Activated T-helper 2 cell treated with anti-CD3 and anti-CD28 coated beads, Interferon-gamma antibody, Interleukin-2, Interleukin-4, amounts not matched to agents 10 μg/mL and 5 μg/mL and 100 μg/mL, durations not matched to agents 14 hours and 24 hours and 36 hours (primary cell): ENCODE measurements at regions not wholly inside any gene's neighbourhood (a gene's known extent, or its start where the extent isn't known, plus 50 kb on each side); places are given as distances from the start of the nearest gene placed in this dataset.

Source experiments
- DNase-seq: peaks from one replicate; pipeline ENCODE4 v3.0.0; 2021; ENCODE audit warnings: low spot score
- H3K27ac Mint-ChIP-seq: one replicate; pipeline ENCODE4 v1.8.0; 2021; ENCODE audit warnings: mixed read lengths
- H3K27me3 Mint-ChIP-seq: one replicate; pipeline ENCODE4 v1.8.0; 2021; ENCODE audit warnings: low read depth, mixed read lengths
- H3K36me3 Mint-ChIP-seq: one replicate; pipeline ENCODE4 v1.8.0; 2021; ENCODE audit warnings: low read depth, mixed read lengths
- H3K4me1 Mint-ChIP-seq: one replicate; pipeline ENCODE4 v1.8.0; 2021; ENCODE audit warnings: low read depth, mixed read lengths
- H3K4me3 Mint-ChIP-seq: one replicate; pipeline ENCODE4 v1.8.0; 2021; ENCODE audit warnings: low read depth, mild to moderate bottlenecking, moderate library complexity, mixed read lengths
- H3K9me3 Mint-ChIP-seq: one replicate; pipeline ENCODE4 v1.8.0; 2021; ENCODE audit warnings: mixed read lengths
- intact Hi-C: fragments of 100-400 bp; cut with micrococcal nuclease; formaldehyde crosslinking; loops from one replicate; pipeline ENCODE4 v1.15.1; 2023

GRCh38 chr22:47777426-47777825 lies 1015.0 kb downstream of the TBC1D22A start:
- intact Hi-C loops: no loop called here
- no peak for DNase-seq
- Mint-ChIP-seq H3K27me3 (no peaks in the 10 kb centered on the region), H3K36me3 (no peaks in the 10 kb centered on the region), H3K27ac (no peak overlapping the region), H3K9me3 (no peaks in the 10 kb centered on the region), H3K4me1 (no peaks in the 10 kb centered on the region), H3K4me3 (no peak overlapping the region)

- no peak overlapping the region for H3K4me3 Mint-ChIP-seq
- intact Hi-C loops: no loop called here
- no peak overlapping the region for H3K27ac Mint-ChIP-seq
- no peaks in the 10 kb centered on the region for H3K36me3 Mint-ChIP-seq
- no peak for DNase-seq
- H3K9me3 Mint-ChIP-seq: no peaks in the 10 kb centered on the region
- no peaks in the 10 kb centered on the region for H3K4me1 Mint-ChIP-seq
- no peaks in the 10 kb centered on the region for H3K27me3 Mint-ChIP-seq
These were observed 1013.9 kb downstream of the TBC1D22A start for GRCh38 chr22:47776329-47776728.

- Mint-ChIP-seq H3K27ac (no peak overlapping the region), H3K27me3 (no peaks in the 10 kb centered on the region), H3K9me3 (no peaks in the 10 kb centered on the region)
These were observed 1013.2 kb downstream of the TBC1D22A start for GRCh38 chr22:47775686-47776085.

DNA sequence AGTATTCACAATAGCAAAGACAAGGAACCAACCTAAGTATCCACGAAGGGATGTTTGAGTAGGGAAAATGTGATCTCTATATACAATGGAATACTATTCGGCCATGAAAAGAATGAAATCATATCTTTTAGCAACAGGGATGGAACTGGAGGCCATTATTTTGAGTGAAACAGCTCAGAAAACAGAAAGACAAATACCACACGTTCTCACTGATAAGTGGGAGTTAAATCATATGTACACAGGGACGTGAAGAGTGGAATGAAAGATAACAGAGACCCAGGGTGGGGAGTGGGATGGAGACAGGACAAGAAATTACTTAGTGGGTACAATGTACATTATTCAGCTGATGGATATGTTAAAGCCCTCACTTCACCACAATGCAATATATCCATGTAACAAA lies 1012.7 kb downstream of the TBC1D22A start:
- Mint-ChIP-seq H3K27me3 (no peaks in the 10 kb centered on the region), H3K36me3 (no peaks in the 10 kb centered on the region), H3K4me1 (no peaks in the 10 kb centered on the region), H3K4me3 (no peak overlapping the region), H3K9me3 (no peaks in the 10 kb centered on the region), H3K27ac (no peak overlapping the region)
- intact Hi-C loops: no loop called here
- DNase-seq: no peak

More at GRCh38 chr22:47775686-47776085, 1013.2 kb downstream of the TBC1D22A start:
- H3K4me1 Mint-ChIP-seq: no peaks in the 10 kb centered on the region
- no peak overlapping the region for H3K4me3 Mint-ChIP-seq
- no peak for DNase-seq
- H3K36me3 Mint-ChIP-seq: no peaks in the 10 kb centered on the region
- intact Hi-C loops: no loop called here

DNA sequence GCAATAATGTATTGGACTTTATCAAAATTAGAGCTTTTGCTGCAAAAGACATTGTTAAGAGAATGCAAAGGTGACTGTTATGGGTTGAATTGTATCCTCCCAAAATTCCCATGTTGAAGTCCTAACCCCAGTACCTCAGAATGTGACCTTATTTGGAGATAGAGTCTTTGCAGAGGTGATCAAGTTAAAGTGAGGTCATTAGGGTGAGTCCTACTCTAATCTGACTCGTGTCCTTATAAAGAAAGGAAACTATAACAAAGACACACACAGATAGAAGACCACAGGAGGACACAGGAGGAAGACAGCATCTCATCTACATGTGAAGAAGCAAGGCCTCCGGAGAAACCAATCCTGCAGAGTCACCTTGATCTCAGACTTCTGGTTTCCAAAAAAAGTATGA lies 1011.2 kb downstream of the TBC1D22A start:
- no peak overlapping the region for H3K27ac Mint-ChIP-seq
- H3K27me3 Mint-ChIP-seq: no peaks in the 10 kb centered on the region
- DNase-seq: no peak
- no peaks in the 10 kb centered on the region for H3K4me1 Mint-ChIP-seq
- no peak overlapping the region for H3K4me3 Mint-ChIP-seq
- no peaks in the 10 kb centered on the region for H3K9me3 Mint-ChIP-seq
- intact Hi-C loops: no loop called here
- H3K36me3 Mint-ChIP-seq: no peaks in the 10 kb centered on the region

GRCh38 chr22:47772864-47773263 lies 1010.4 kb downstream of the TBC1D22A start:
- Mint-ChIP-seq H3K4me1 (no peaks in the 10 kb centered on the region), H3K4me3 (no peak overlapping the region), H3K27me3 (no peaks in the 10 kb centered on the region), H3K9me3 (no peaks in the 10 kb centered on the region), H3K36me3 (no peaks in the 10 kb centered on the region), H3K27ac (no peak overlapping the region)
- no peak for DNase-seq
- intact Hi-C loops: no loop called here

DNA sequence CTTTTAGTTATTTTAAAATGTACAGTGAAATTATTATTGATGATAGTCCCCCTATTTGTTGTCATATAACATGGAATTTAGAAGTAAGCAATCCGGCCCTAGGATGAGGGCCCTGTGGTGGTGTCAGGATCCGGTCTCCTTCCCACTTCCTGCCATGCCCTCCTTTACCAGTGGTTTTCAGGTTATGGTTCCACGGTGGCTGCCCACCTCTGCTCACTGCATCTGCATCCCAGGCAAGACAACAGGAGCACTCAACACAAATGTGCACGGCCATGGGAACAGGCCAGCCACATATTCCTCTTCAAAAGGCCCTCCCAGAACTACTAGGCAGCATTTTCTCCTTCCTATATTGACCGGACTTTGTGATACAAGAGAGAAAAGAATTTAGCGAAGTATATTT lies 1007.2 kb downstream of the TBC1D22A start:
- no peaks in the 10 kb centered on the region for H3K9me3 Mint-ChIP-seq
- H3K27ac Mint-ChIP-seq: no peak overlapping the region

GRCh38 chr22:47768027-47768426 lies 1005.6 kb downstream of the TBC1D22A start:
- Mint-ChIP-seq H3K27me3 (no peaks in the 10 kb centered on the region), H3K4me3 (no peak overlapping the region), H3K9me3 (no peaks in the 10 kb centered on the region), H3K27ac (no peak overlapping the region), H3K4me1 (no peaks in the 10 kb centered on the region), H3K36me3 (no peaks in the 10 kb centered on the region)
- intact Hi-C loops: no loop called here
- no peak for DNase-seq

More for the DNA sequence above, 1007.2 kb downstream of the TBC1D22A start:
- Mint-ChIP-seq H3K36me3 (no peaks in the 10 kb centered on the region), H3K4me1 (no peaks in the 10 kb centered on the region), H3K27me3 (no peaks in the 10 kb centered on the region), H3K4me3 (no peak overlapping the region)
- no peak for DNase-seq
- intact Hi-C loops: no loop called here

GRCh38 chr22:47767403-47767802 lies 1005.0 kb downstream of the TBC1D22A start:
- Mint-ChIP-seq H3K27ac (no peak overlapping the region), H3K4me3 (no peak overlapping the region), H3K9me3 (no peaks in the 10 kb centered on the region), H3K4me1 (no peaks in the 10 kb centered on the region), H3K27me3 (no peaks in the 10 kb centered on the region), H3K36me3 (no peaks in the 10 kb centered on the region)
- no peak for DNase-seq
- intact Hi-C loops: no loop called here

DNA sequence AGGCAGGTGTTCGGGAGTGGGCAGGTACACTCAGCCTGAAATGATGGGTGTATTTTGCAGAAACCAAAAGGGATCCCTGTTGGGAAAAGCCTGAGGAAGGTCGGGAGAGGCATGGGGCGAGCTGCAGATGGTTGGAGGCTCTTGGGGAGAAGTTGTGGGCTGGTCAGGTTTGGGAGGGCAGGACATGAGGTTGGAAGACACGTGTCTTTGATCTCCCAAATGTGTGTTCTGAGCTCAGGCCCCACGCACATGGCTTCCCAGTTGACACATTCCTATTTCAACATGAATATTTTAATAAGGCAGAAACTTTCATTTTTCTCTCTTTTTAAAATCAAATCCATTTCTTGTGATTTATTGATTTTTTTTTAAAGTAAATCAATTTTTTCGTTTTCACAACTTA lies 1003.3 kb downstream of the TBC1D22A start:
- intact Hi-C loops: no loop called here

DNA sequence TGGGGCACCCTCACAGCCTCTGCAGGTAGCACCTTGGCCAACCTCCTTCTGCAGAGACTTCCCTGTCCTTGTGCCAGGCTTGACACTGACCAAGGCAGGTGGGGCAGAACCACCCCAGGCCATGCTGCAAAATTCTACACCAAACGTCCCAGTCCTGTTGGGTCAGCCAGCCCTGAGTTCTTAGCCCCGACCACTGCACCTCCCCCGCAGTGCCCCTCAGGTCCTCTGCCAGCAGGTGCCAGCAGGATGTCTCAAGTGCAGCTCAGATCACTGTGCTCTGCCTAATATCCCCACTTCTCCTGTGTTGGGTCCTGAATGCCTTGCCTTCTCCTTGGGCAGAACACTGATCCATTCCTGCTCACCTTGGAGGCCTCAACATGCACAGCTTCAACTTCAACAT lies 999.7 kb downstream of the TBC1D22A start:
- DNase-seq: no peak
- intact Hi-C loops: no loop called here
- no peak overlapping the region for H3K4me3 Mint-ChIP-seq
- no peaks in the 10 kb centered on the region for H3K9me3 Mint-ChIP-seq
- H3K36me3 Mint-ChIP-seq: no peaks in the 10 kb centered on the region
- H3K4me1 Mint-ChIP-seq: no peaks in the 10 kb centered on the region
- no peak overlapping the region for H3K27ac Mint-ChIP-seq
- no peaks in the 10 kb centered on the region for H3K27me3 Mint-ChIP-seq

More for the DNA sequence above, 1003.3 kb downstream of the TBC1D22A start:
- Mint-ChIP-seq H3K27me3 (no peaks in the 10 kb centered on the region), H3K4me3 (no peak overlapping the region), H3K9me3 (no peaks in the 10 kb centered on the region), H3K4me1 (no peaks in the 10 kb centered on the region), H3K27ac (no peak overlapping the region), H3K36me3 (no peaks in the 10 kb centered on the region)
- DNase-seq: no peak

DNA sequence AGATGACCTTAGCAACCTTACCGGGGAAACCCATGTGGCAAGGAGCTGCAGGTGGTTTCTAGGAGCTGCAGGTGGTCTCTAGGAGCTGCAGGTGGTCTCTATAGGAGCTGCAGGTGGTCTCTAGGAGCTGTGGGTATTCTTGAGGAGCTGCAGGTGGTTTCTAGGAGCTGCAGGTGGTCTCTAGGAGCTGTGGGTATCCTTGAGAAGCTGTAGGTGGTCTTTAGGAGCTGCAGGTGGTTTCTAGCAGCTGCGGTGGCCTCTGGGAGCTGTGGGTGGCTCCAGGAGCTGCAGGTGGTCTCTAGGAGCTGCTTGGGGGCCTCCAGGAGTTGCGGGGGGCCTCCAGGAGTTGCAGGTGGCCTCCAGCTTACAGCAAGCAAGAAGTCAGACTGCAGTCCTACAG lies 997.5 kb downstream of the TBC1D22A start:
- intact Hi-C loops: no loop called here
- H3K36me3 Mint-ChIP-seq: no peaks in the 10 kb centered on the region
- H3K9me3 Mint-ChIP-seq: no peaks in the 10 kb centered on the region
- no peak overlapping the region for H3K4me3 Mint-ChIP-seq
- H3K27ac Mint-ChIP-seq: no peak overlapping the region
- no peaks in the 10 kb centered on the region for H3K4me1 Mint-ChIP-seq
- no peaks in the 10 kb centered on the region for H3K27me3 Mint-ChIP-seq
- DNase-seq: no peak

DNA sequence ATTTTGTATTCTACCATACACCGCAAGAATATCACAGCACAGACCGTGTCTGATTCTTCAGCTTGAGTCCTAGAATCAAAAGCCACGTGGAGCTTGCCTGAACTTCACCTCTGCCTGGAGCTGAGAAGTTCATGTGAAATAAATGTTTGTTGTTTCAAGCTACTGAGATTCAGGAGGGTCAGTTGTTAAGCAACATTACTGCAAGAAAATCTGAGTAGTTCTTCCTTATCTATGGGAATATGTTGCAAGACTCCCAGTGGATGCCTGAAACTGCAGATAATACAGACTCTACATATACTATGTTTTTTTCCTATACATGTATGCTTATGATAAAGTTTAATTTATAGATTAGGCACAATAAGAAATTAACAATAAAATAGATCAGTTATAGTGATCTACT lies 995.3 kb downstream of the TBC1D22A start:
- no peaks in the 10 kb centered on the region for H3K9me3 Mint-ChIP-seq
- intact Hi-C loops: no loop called here
- H3K27ac Mint-ChIP-seq: no peak overlapping the region
- H3K36me3 Mint-ChIP-seq: no peaks in the 10 kb centered on the region
- no peaks in the 10 kb centered on the region for H3K27me3 Mint-ChIP-seq
- H3K4me1 Mint-ChIP-seq: no peaks in the 10 kb centered on the region
- H3K4me3 Mint-ChIP-seq: no peak overlapping the region
- no peak for DNase-seq

- no peak overlapping the region for H3K4me3 Mint-ChIP-seq
- no peaks in the 10 kb centered on the region for H3K27me3 Mint-ChIP-seq
- no peaks in the 10 kb centered on the region for H3K9me3 Mint-ChIP-seq
- no peaks in the 10 kb centered on the region for H3K4me1 Mint-ChIP-seq
- H3K36me3 Mint-ChIP-seq: no peaks in the 10 kb centered on the region
- intact Hi-C loops: no loop called here
- H3K27ac Mint-ChIP-seq: no peak overlapping the region
- DNase-seq: no peak
These were observed 987.6 kb downstream of the TBC1D22A start for GRCh38 chr22:47750086-47750485.
